ENCODE measurements at regions not wholly inside any gene's neighbourhood (a gene's known extent, or its start where the extent isn't known, plus 50 kb on each side); places are given as distances from the start of the nearest gene placed in this dataset.

DNA sequence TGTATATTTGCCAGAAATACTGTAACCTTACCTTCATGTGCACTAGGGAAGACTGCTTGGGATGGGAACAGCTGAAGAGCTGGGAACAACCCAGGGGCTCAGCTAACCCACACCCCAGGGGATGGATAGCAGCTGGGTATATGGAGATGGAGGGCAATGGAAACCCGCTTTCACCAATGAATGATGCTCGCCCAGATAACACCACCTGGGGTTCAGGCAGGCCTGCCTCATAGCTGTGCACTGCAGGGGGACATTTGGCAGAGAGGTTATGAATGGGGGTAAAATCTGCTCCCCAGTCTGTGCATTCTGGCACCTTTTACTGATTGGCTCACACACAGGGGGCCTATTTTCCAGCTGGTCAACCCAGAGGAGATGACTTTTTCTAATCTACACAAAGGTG is 170.7 kb downstream of the CHST1 start:
- TF ChIP-seq EP300 (IDR thresholded peaks at IDR 0.05; ENCODE audit: borderline replicate concordance) (no peak), RAD21 (IDR thresholded peaks at IDR 0.05; ENCODE audit: low read depth) (no peak)

All from Ishikawa (cell line).